Prostate gland (tissue), 2 donors: ENCODE measurements at regions not wholly inside any gene's neighbourhood (a gene's known extent, or its start where the extent isn't known, plus 50 kb on each side); places are given as distances from the start of the nearest gene placed in this dataset.

Source experiments
- CTCF ChIP-seq, 4 experiments: fragments of 200-600 bp in 2 of 4; fragments of 450-650 bp in 2 of 4; sonication (generic) in 2 of 4; IDR thresholded peaks; 1 replicate in 3 of 4; 2 replicates in 1 of 4; pipeline ENCODE4 v1.5.1; 2016 to 2019; ENCODE audit warnings: antibody characterized with exemption in 4 of 4, mild to moderate bottlenecking in 2 of 4, moderate library complexity in 2 of 4
- POLR2A ChIP-seq: fragments of 450-650 bp; IDR thresholded peaks from one replicate; pipeline ENCODE4 v1.6.1; 2016; ENCODE audit warnings: antibody characterized with exemption, mild to moderate bottlenecking
- POLR2AphosphoS5 ChIP-seq: sonication (generic); formaldehyde crosslinking; IDR thresholded peaks from one replicate; pipeline ENCODE4 v1.6.1; 2017; ENCODE audit warnings: antibody characterized with exemption

GRCh38 chr6:53437557-53438202 is 88.9 kb upstream of the ELOVL5 start:
- TF ChIP-seq POLR2A = no peak
- peak; percentile 28 for TF ChIP-seq POLR2AphosphoS5
- TF ChIP-seq CTCF (IDR thresholded peaks at IDR 0.05) = peak in 3 of 4 experiments; percentile 39 to 61 (median 59)
